ENCODE measurements at regions not wholly inside any gene's neighbourhood (a gene's known extent, or its start where the extent isn't known, plus 50 kb on each side); places are given as distances from the start of the nearest gene placed in this dataset.
"Not testable (repeated sequence)": the region's sequence is repeated elsewhere in the genome, so short reads cannot be mapped to it uniquely, and the experiment has no call there.

DNA sequence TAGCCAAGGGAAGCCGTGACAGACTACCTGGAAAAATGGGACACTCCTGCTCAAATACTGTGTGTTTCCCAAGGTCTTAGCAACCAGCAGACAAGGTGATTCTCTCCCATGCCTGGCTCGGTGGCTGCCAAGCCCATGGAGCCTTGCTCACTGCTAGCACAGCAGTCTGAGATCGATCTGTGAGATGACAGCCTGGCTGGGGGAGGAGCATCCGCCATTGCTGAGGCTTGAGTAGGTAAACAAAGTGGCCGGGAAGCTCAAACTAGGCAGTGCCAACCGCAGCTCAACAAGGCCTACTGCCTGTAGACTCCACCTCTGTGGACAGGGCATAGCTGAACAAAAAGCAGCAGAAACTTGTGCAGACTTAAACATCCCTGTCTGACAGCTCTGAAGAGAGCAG lies 137.0 kb downstream of the USP46 start:
- TF ChIP-seq, protein P1, sequence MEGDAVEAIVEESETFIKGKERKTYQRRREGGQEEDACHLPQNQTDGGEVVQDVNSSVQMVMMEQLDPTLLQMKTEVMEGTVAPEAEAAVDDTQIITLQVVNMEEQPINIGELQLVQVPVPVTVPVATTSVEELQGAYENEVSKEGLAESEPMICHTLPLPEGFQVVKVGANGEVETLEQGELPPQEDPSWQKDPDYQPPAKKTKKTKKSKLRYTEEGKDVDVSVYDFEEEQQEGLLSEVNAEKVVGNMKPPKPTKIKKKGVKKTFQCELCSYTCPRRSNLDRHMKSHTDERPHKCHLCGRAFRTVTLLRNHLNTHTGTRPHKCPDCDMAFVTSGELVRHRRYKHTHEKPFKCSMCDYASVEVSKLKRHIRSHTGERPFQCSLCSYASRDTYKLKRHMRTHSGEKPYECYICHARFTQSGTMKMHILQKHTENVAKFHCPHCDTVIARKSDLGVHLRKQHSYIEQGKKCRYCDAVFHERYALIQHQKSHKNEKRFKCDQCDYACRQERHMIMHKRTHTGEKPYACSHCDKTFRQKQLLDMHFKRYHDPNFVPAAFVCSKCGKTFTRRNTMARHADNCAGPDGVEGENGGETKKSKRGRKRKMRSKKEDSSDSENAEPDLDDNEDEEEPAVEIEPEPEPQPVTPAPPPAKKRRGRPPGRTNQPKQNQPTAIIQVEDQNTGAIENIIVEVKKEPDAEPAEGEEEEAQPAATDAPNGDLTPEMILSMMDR (IDR thresholded peaks at IDR 0.05) = not testable (repeated sequence)
- not testable (repeated sequence) for TF ChIP-seq POLR2AphosphoS5, EP300 (IDR thresholded peaks at IDR 0.05)
